ENCODE measurements at regions not wholly inside any gene's neighbourhood (a gene's known extent, or its start where the extent isn't known, plus 50 kb on each side); places are given as distances from the start of the nearest gene placed in this dataset.

DNA sequence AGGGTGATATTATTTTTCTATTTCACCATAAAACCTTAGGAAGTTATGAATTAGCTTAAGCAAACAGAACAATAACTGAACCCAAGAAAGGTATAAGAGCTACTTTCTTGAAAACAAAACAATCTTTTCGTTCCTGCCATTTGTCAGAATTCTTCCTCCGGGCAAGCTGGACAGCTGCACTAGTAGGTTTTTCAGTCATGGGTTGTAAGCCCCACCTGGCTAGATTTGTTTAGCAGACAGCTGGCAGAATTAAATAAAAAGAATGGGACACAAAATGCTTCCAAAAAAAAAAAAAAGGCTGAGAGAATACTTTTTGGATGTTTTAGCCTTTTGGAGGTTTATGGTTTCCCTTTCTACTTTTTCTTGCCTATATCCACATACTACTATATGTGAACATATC lies 694.1 kb downstream of the ARHGAP15 start:
- H3K27me3 Mint-ChIP-seq: peaks cover 13% of the 10 kb centered on the region
- H3K4me3 Mint-ChIP-seq: no peak overlapping the region
- no peaks in the 10 kb centered on the region for H3K9me3 Mint-ChIP-seq
- H3K4me1 Mint-ChIP-seq: no peaks in the 10 kb centered on the region
- H3K27ac Mint-ChIP-seq: no peak overlapping the region
- H3K36me3 Mint-ChIP-seq: no peaks in the 10 kb centered on the region

DNA sequence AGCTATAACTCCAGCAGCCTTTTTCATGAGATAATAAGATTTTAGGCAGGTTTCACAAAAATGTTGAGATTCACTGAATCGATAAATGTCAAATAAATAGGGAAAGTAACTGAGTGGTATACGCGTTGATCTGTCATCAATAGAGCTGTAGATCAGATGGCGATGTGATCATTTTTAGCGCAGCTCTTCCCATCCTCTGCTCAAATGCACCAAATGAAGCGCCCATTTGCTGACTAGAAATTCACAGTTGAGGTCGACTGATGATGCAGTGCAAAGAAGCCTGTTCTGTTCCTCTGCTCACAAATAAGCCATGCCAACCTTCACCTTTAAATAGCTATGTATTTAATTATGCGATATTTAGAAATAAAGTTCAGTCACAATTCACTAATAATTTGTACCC lies 693.5 kb downstream of the ARHGAP15 start:
- Mint-ChIP-seq H3K9me3 (no peaks in the 10 kb centered on the region), H3K27me3 (peaks cover 13% of the 10 kb centered on the region), H3K4me1 (no peaks in the 10 kb centered on the region), H3K27ac (no peak overlapping the region), H3K36me3 (no peaks in the 10 kb centered on the region), H3K4me3 (no peak overlapping the region)

DNA sequence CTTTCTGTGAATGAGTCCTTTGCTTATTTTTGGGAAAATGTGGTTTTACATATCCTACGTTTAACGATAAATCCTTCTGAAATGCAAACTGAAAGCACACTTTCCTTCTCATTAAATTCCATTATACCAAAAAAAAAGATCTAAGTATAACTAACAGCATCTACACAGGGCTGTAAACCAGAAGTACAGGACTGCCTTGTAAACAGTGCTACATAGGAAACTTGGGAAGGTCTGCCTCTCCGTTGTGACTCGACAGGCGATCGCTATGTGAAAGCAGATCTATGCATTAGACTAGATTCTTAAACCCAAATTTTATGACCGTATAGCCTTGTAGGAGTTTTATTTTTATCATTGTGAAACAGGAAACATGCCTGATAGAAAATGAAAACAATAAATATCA lies 690.5 kb downstream of the ARHGAP15 start:
- H3K4me3 Mint-ChIP-seq: no peak overlapping the region
- no peaks in the 10 kb centered on the region for H3K9me3 Mint-ChIP-seq
- no peaks in the 10 kb centered on the region for H3K4me1 Mint-ChIP-seq
- H3K27ac Mint-ChIP-seq: no peak overlapping the region
- H3K27me3 Mint-ChIP-seq: peaks cover 11% of the 10 kb centered on the region
- H3K36me3 Mint-ChIP-seq: no peaks in the 10 kb centered on the region

DNA sequence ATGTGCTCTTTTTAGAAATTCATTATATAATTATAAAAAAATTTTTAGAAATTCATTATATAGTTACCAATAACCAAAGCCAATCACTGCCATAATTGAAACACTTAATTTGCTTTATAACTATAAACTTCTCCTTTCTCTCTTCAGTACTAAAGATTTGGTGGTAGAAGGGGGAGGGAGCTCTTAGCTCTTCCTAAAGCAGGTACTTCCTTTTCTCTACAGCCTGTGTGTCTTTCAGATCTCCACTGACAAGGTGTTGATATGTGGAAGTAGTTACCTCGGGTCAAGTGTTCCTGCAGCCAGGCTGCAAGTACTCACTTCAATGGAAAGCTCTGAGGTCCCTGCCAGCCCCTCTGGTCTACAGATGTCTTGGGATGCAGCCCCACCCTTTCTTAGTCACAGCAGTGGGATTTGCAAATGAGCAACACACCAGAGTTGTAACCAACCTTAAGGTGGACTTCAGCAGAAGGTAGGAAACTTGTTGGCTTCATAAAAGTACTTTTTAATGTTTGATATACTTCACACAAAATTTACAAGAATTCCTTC lies 690.0 kb downstream of the ARHGAP15 start:
- no peaks in the 10 kb centered on the region for H3K9me3 Mint-ChIP-seq
- no peak overlapping the region for H3K4me3 Mint-ChIP-seq
- peaks cover 11% of the 10 kb centered on the region for H3K27me3 Mint-ChIP-seq
- H3K4me1 Mint-ChIP-seq: no peaks in the 10 kb centered on the region
- no peak overlapping the region for H3K27ac Mint-ChIP-seq
- no peaks in the 10 kb centered on the region for H3K36me3 Mint-ChIP-seq
